Limb (tissue), 2 donors: ENCODE measurements at regions not wholly inside any gene's neighbourhood (a gene's known extent, or its start where the extent isn't known, plus 50 kb on each side); places are given as distances from the start of the nearest gene placed in this dataset.

Source experiments
- DNase-seq, 2 donors: peaks; one replicate each; pipeline ENCODE4 v3.0.0-alpha.2; 2016; ENCODE audit errors: extremely low spot score in 2 of 2

DNA sequence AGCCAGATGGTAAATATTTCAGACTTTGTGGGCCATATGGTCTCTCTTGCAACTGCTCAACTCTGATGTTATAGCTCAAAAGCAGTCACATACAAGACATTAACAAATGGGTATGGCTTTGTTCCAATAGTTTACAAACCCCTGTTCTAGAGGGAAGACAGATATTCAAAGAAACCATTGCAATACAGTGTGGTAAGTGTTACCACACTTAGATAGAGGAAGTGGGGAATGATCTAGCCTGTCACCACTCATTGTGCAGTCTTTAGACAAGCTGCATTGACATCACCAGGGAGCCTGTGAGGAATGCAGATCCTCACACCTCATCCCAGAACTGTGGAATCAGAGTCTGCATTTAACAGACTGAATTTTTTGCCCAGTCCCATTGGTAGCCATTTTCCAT lies 80.0 kb upstream of the RGS6 start:
- peak in 1 of 2 donors; percentile 47 for DNase-seq

DNA sequence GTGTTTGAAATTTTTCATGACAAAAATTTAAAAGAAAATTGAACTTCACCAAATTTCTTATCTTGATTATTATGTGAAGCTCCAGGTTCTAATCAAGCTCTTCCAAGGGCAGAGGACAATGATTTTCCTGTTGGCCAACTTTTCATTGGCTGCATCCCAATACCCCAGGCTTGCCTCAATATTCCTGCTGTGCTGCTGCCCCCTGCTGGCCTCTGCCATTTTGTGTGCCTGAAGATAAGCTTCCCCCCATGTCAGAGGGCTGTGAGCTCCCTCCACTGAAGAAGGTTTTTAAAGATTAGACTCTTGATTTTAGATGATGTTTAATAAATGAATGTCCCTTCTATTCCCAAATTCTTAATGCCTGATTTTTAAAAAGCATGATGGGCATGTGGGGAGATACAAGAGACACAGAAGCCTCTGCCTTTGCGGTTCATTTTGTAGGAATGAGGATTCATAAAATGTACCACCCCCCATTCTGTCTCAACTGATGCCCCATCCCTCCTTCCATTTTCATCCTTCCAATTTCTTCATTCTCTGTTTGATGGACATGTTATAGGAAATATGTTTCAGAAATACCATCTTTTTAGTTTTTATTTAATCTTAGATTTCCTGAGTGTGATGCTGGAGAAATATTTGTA lies 76.7 kb upstream of the RGS6 start:
- DNase-seq, result peak in 1 of 2 donors; percentile 64

DNA sequence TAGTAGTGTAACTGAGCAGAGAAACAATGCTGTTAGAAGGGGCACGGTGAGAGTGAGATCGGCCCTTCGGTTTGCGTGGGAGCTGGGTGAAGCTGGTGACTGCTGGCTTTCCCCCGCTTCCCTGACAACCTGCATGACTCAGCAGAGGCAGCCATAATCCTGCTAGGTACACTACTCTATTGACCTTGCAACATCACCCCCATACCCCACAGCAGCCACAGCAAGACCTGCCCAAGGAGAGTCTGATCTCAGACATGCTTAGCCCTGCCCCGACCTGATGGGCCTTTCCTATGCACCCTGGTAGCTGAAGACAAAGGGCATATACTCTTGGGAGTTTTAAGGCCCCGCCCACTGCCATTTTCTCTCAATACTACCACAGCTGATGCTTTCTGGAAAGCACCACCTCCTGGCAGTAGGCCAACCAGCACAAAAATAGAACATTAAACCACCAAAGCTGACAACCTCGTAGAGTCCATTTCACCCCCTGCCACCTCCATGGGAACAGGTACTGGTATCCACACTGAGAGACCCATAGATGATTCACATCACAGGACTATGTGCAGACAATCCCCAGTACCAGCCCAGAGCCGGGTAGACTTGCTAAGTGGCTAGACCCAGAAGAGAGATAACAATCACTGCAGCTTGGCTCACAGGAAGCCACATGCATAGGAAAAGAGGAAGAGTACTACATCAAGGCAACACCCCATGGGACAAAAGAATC lies 75.9 kb upstream of the RGS6 start:
- DNase-seq, result no peak

DNA sequence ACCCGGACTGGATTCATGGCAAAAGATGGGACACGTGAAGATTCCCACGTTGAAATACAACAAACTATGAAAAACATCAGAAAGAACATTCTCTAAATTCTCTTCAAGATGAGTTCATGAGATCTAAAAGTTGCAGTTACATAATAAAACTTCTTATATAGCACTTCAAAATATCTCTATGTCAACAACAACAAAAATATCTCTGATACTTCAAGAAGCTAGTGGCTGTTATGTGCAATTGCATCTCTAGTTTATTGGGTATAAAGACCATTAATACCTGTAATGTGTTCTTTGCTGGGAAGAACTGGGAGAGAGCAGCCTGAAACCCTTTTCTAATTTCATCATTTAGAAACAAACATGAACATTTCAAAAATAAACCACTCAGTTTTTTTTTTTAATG lies 69.2 kb upstream of the RGS6 start:
- no peak for DNase-seq

DNA sequence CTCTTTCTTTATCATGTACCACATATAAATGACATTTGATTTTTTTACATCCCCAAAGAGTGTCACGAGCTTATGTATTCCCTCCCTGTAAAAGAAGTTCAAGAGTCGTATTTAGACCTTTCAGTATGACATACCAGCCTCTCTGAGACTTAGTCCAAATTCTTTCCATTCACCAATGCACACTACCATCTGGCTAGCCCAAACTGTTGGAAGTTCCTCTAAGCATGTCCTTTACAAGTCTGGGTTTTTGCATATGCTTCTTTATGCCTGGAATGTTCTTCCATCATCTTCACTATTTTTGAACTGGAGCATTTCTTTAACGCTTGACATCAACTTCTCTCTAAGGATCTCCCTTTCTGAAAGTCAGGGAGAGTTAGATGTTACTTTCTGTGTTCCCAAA lies 68.5 kb upstream of the RGS6 start:
- no peak for DNase-seq
